ENCODE measurements at regions not wholly inside any gene's neighbourhood (a gene's known extent, or its start where the extent isn't known, plus 50 kb on each side); places are given as distances from the start of the nearest gene placed in this dataset.

GRCh38 chr9:4923580-4924544, 61.2 kb upstream of the JAK2 start:
- TF ChIP-seq STAT6 (CRISPR knock-in tag; conservative IDR thresholded peaks at IDR 0.05; ENCODE audit: low read depth) (no peak), ZBTB43 (CRISPR knock-in tag; IDR thresholded peaks at IDR 0.05) (no peak), NFYB (CRISPR knock-in tag; conservative IDR thresholded peaks at IDR 0.05; ENCODE audit: low read depth) (no peak), CTCF (IDR thresholded peaks at IDR 0.05) (no peak), TEAD4 (CRISPR knock-in tag; IDR thresholded peaks at IDR 0.05) (no peak), NR3C1 (CRISPR knock-in tag; conservative IDR thresholded peaks at IDR 0.05; ENCODE audit: low read depth) (no peak), USF2 (CRISPR knock-in tag; IDR thresholded peaks at IDR 0.05) (no peak), FOXJ3 (CRISPR knock-in tag; IDR thresholded peaks at IDR 0.05; ENCODE audit: borderline replicate concordance) (no peak), NR2C2 (CRISPR knock-in tag; IDR thresholded peaks at IDR 0.05) (no peak), SMAD3 (CRISPR knock-in tag; IDR thresholded peaks at IDR 0.05; ENCODE audit: borderline replicate concordance) (no peak)
